ENCODE measurements at regions not wholly inside any gene's neighbourhood (a gene's known extent, or its start where the extent isn't known, plus 50 kb on each side); places are given as distances from the start of the nearest gene placed in this dataset.

- CTCF ChIA-PET: no interaction called here
- no peaks in the 10 kb centered on the region for H3K36me3 ChIP-seq (ENCODE audit: control insufficient read depth in 2 of 2, insufficient read depth in 1 of 2, low read length in 2 of 2)
- no peak overlapping the region for H3K4me3 ChIP-seq (ENCODE audit: low read depth, low read length)
- TF ChIP-seq, protein P1, sequence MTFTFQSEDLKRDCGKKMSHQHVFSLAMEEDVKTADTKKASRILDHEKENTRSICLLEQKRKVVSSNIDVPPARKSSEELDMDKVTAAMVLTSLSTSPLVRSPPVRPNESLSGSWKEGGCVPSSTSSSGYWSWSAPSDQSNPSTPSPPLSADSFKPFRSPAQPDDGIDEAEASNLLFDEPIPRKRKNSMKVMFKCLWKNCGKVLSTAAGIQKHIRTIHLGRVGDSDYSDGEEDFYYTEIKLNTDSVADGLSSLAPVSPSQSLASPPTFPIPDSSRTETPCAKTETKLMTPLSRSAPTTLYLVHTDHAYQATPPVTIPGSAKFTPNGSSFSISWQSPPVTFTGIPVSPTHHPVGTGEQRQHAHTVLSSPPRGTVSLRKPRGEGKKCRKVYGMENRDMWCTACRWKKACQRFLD (tag by site-specific recombination; IDR thresholded peaks at IDR 0.05): no peak
- TF ChIP-seq ZNF660 (tag by site-specific recombination; IDR thresholded peaks at IDR 0.05) (no peak), ZNF19 (tag by site-specific recombination; IDR thresholded peaks at IDR 0.05; ENCODE audit: low read depth) (no peak), BCL11B (tag by site-specific recombination; IDR thresholded peaks at IDR 0.05; ENCODE audit: low read depth) (no peak), ZNF776 (tag by site-specific recombination; IDR thresholded peaks at IDR 0.05; ENCODE audit: borderline replicate concordance) (no peak), ZNF335 (tag by site-specific recombination; conservative IDR thresholded peaks at IDR 0.05) (no peak), ZNF10 (tag by site-specific recombination; IDR thresholded peaks at IDR 0.05) (no peak), ZBTB7A (tag by site-specific recombination; IDR thresholded peaks at IDR 0.05; ENCODE audit: low read depth) (no peak), WT1 (tag by site-specific recombination; IDR thresholded peaks at IDR 0.05) (no peak), ZNF518A (tag by site-specific recombination; conservative IDR thresholded peaks at IDR 0.05; ENCODE audit: low read depth) (no peak), ZNF544 (tag by site-specific recombination; IDR thresholded peaks at IDR 0.05) (no peak), YY1 (tag by site-specific recombination; IDR thresholded peaks at IDR 0.05) (no peak), BCL11A (tag by site-specific recombination; IDR thresholded peaks at IDR 0.05; ENCODE audit: low read depth) (no peak), ZNF292 (tag by site-specific recombination; IDR thresholded peaks at IDR 0.05; ENCODE audit: borderline replicate concordance, low read depth) (no peak), ATF2 (tag by site-specific recombination; IDR thresholded peaks at IDR 0.05; ENCODE audit: low read depth) (no peak)
- TF ChIP-seq, protein P2, sequence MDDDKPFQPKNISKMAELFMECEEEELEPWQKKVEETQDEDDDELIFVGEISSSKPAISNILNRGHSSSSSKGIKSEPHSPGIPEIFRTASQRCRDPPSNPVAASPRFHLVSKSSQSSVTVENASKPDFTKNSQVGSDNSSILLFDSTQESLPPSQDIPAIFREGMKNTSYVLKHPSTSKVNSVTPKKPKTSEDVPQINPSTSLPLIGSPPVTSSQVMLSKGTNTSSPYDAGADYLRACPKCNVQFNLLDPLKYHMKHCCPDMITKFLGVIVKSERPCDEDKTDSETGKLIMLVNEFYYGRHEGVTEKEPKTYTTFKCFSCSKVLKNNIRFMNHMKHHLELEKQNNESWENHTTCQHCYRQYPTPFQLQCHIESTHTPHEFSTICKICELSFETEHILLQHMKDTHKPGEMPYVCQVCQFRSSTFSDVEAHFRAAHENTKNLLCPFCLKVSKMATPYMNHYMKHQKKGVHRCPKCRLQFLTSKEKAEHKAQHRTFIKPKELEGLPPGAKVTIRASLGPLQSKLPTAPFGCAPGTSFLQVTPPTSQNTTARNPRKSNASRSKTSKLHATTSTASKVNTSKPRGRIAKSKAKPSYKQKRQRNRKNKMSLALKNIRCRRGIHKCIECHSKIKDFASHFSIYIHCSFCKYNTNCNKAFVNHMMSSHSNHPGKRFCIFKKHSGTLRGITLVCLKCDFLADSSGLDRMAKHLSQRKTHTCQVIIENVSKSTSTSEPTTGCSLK (tag by site-specific recombination; IDR thresholded peaks at IDR 0.05): no peak
- TF ChIP-seq, protein P3, sequence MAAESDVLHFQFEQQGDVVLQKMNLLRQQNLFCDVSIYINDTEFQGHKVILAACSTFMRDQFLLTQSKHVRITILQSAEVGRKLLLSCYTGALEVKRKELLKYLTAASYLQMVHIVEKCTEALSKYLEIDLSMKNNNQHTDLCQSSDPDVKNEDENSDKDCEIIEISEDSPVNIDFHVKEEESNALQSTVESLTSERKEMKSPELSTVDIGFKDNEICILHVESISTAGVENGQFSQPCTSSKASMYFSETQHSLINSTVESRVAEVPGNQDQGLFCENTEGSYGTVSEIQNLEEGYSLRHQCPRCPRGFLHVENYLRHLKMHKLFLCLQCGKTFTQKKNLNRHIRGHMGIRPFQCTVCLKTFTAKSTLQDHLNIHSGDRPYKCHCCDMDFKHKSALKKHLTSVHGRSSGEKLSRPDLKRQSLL (tag by site-specific recombination; IDR thresholded peaks at IDR 0.05): no peak
- TF ChIP-seq, protein P4, sequence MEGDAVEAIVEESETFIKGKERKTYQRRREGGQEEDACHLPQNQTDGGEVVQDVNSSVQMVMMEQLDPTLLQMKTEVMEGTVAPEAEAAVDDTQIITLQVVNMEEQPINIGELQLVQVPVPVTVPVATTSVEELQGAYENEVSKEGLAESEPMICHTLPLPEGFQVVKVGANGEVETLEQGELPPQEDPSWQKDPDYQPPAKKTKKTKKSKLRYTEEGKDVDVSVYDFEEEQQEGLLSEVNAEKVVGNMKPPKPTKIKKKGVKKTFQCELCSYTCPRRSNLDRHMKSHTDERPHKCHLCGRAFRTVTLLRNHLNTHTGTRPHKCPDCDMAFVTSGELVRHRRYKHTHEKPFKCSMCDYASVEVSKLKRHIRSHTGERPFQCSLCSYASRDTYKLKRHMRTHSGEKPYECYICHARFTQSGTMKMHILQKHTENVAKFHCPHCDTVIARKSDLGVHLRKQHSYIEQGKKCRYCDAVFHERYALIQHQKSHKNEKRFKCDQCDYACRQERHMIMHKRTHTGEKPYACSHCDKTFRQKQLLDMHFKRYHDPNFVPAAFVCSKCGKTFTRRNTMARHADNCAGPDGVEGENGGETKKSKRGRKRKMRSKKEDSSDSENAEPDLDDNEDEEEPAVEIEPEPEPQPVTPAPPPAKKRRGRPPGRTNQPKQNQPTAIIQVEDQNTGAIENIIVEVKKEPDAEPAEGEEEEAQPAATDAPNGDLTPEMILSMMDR (tag by site-specific recombination; IDR thresholded peaks at IDR 0.05): no peak
- no peaks in the 10 kb centered on the region for H3K9me3 ChIP-seq (ENCODE audit: control insufficient read depth, insufficient read depth, low read depth, low read length)
- POLR2A ChIA-PET: no interaction called here
- H3K27ac ChIP-seq (ENCODE audit: extremely low read depth, low read depth, low read length): no peak overlapping the region
- H3K4me1 ChIP-seq (ENCODE audit: control insufficient read depth, insufficient read depth, low read length): 0 out of 2 replicates have a peak, but pooled peaks cover 2% of the 10 kb centered on the region
Measured at GRCh38 chr4:187477224-187477623, 518.3 kb upstream of the ZFP42 start.

Data from HEK293 (cell line).